HEK293 (cell line): ENCODE measurements at regions not wholly inside any gene's neighbourhood (a gene's known extent, or its start where the extent isn't known, plus 50 kb on each side); places are given as distances from the start of the nearest gene placed in this dataset.

Source experiments
- CTCF ChIA-PET: fragments of 350-600 bp; formaldehyde crosslinking; extraction: SDS; loops from one replicate; lab custom pipeline; 2021; ENCODE audit warnings: antibody characterized with exemption; lab: Yijun Ruan, JAX
- POLR2A ChIA-PET: fragments of 300-600 bp; formaldehyde crosslinking; extraction: SDS; loops from one replicate; lab custom pipeline; 2020; ENCODE audit warnings: antibody characterized with exemption, inconsistent platforms; lab: Yijun Ruan, JAX
- H3K27ac ChIP-seq: fragments of 200-500 bp; sonication (Bioruptor generic); 2 replicates; pipeline ENCODE4 v1.5.1; 2014; ENCODE audit warnings: low read depth, low read length, control low read depth, inconsistent platforms; ENCODE audit errors: extremely low read depth
- H3K36me3 ChIP-seq, 2 experiments: fragments of 200-500 bp in 1 of 2; sonication (Bioruptor generic) in 1 of 2; 1 replicate in 1 of 2; 2 replicates in 1 of 2; pipeline ENCODE4 v1.5.1; 2014 to 2017; ENCODE audit warnings: inconsistent platforms in 2 of 2, low read length in 2 of 2; ENCODE audit not compliant: control insufficient read depth in 2 of 2, insufficient read depth in 1 of 2
- H3K4me1 ChIP-seq: fragments of 200-500 bp; sonication (Bioruptor generic); 2 replicates; pipeline ENCODE4 v1.5.1; 2014; ENCODE audit warnings: mild to moderate bottlenecking, low read length, inconsistent platforms; ENCODE audit not compliant: control insufficient read depth, insufficient read depth
- H3K4me3 ChIP-seq: 2 replicates; pipeline ENCODE4 v1.5.1; 2011; ENCODE audit warnings: low read depth, mild to moderate bottlenecking, control low read depth, low read length, moderate library complexity
- H3K9me3 ChIP-seq: fragments of 200-500 bp; sonication (Bioruptor generic); 2 replicates; pipeline ENCODE4 v1.5.1; 2014; ENCODE audit warnings: low read depth, low read length, inconsistent platforms; ENCODE audit not compliant: control insufficient read depth, insufficient read depth
- BCL11A ChIP-seq: fragments of 450-650 bp; formaldehyde crosslinking; IDR thresholded peaks from 2 replicates; pipeline ENCODE4 v1.5.1; 2016; ENCODE audit warnings: low read depth, missing biosample characterization, missing genetic modification characterization
- EGR2 ChIP-seq: fragments of 450-650 bp; formaldehyde crosslinking; IDR thresholded peaks from 2 replicates; pipeline ENCODE4 v1.5.1; 2016; ENCODE audit warnings: low read depth, missing biosample characterization, missing genetic modification characterization
- FEZF1 ChIP-seq: fragments of 450-650 bp; formaldehyde crosslinking; IDR thresholded peaks from 2 replicates; pipeline ENCODE4 v1.5.1; 2016; ENCODE audit warnings: missing biosample characterization, missing genetic modification characterization
- REPIN1 ChIP-seq: fragments of 450-650 bp; formaldehyde crosslinking; IDR thresholded peaks from 2 replicates; pipeline ENCODE4 v1.5.1; 2017; ENCODE audit warnings: missing biosample characterization, missing genetic modification characterization, low read depth
- SALL2 ChIP-seq: fragments of 450-650 bp; formaldehyde crosslinking; IDR thresholded peaks from 2 replicates; pipeline ENCODE4 v1.5.0; 2017; ENCODE audit warnings: missing biosample characterization, mild to moderate bottlenecking, missing genetic modification characterization, borderline replicate concordance
- SP3 ChIP-seq: fragments of 450-650 bp; formaldehyde crosslinking; IDR thresholded peaks from 2 replicates; pipeline ENCODE4 v1.5.1; 2016; ENCODE audit warnings: missing biosample characterization, missing genetic modification characterization
- WT1 ChIP-seq: fragments of 450-650 bp; formaldehyde crosslinking; IDR thresholded peaks from 2 replicates; pipeline ENCODE4 v1.5.1; 2016; ENCODE audit warnings: missing biosample characterization, missing genetic modification characterization
- YY2 ChIP-seq: fragments of 450-650 bp; formaldehyde crosslinking; IDR thresholded peaks from 2 replicates; pipeline ENCODE4 v1.5.1; 2016; ENCODE audit warnings: missing biosample characterization, missing genetic modification characterization
- ZEB2 ChIP-seq: fragments of 450-650 bp; formaldehyde crosslinking; IDR thresholded peaks from 2 replicates; pipeline ENCODE4 v1.5.1; 2016; ENCODE audit warnings: missing biosample characterization, missing genetic modification characterization
- ZFP37 ChIP-seq: fragments of 450-650 bp; formaldehyde crosslinking; IDR thresholded peaks from 2 replicates; pipeline ENCODE4 v1.5.1; 2016; ENCODE audit warnings: missing biosample characterization, missing genetic modification characterization
- ZNF10 ChIP-seq: fragments of 450-650 bp; formaldehyde crosslinking; IDR thresholded peaks from 2 replicates; pipeline ENCODE4 v1.5.1; 2017; ENCODE audit warnings: missing biosample characterization, missing genetic modification characterization
- ZNF157 ChIP-seq: fragments of 450-650 bp; formaldehyde crosslinking; IDR thresholded peaks from 2 replicates; pipeline ENCODE4 v1.5.1; 2016; ENCODE audit warnings: missing biosample characterization, missing genetic modification characterization
- ZNF169 ChIP-seq: fragments of 450-650 bp; formaldehyde crosslinking; IDR thresholded peaks from 2 replicates; pipeline ENCODE4 v1.5.1; 2016; ENCODE audit warnings: missing biosample characterization, missing genetic modification characterization
- ZNF174 ChIP-seq: fragments of 450-650 bp; formaldehyde crosslinking; IDR thresholded peaks from 2 replicates; pipeline ENCODE4 v1.5.0; 2017; ENCODE audit warnings: missing biosample characterization, mild to moderate bottlenecking, missing genetic modification characterization
- ZNF23 ChIP-seq: fragments of 450-650 bp; formaldehyde crosslinking; IDR thresholded peaks from 2 replicates; pipeline ENCODE4 v1.5.1; 2016; ENCODE audit warnings: missing biosample characterization, missing genetic modification characterization, borderline replicate concordance
- ZNF423 ChIP-seq: fragments of 450-650 bp; formaldehyde crosslinking; IDR thresholded peaks from 2 replicates; pipeline ENCODE4 v1.5.1; 2016; ENCODE audit warnings: missing biosample characterization, missing genetic modification characterization
- TF ChIP-seq, protein P1 (sequence below): fragments of 450-650 bp; formaldehyde crosslinking; IDR thresholded peaks from 2 replicates; pipeline ENCODE4 v1.5.1; 2016; ENCODE audit warnings: missing biosample characterization, missing genetic modification characterization
- TF ChIP-seq, protein P2 (sequence below): fragments of 450-650 bp; formaldehyde crosslinking; IDR thresholded peaks from 2 replicates; pipeline ENCODE4 v1.5.1; 2016; ENCODE audit warnings: missing biosample characterization, missing genetic modification characterization

DNA sequence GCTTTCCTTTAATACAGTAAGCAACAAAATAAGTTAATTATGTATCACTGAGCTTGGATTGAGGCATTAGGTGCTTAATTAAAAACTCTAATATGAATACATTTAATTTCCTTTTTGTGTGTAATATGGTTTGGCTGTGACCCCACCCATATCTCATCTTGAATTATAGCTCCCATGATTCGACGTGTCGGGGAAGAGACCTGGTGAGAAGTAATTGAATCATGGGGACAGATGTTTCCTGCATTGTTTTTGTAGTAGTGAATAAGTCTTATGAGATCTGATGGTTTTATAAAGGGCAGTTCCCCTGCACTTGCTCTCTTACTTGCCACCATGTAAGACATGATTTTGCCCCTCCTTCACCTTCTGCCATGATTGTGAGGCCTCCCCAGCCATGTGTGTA is 325.4 kb upstream of the CDH7 start:
- TF ChIP-seq ZNF23 (no peak), BCL11A (tag by site-specific recombination) (no peak), SP3 (no peak), ZNF169 (no peak), YY2 (tag by site-specific recombination) (no peak), ZNF10 (no peak), ZEB2 (no peak)
- TF ChIP-seq, protein P1, sequence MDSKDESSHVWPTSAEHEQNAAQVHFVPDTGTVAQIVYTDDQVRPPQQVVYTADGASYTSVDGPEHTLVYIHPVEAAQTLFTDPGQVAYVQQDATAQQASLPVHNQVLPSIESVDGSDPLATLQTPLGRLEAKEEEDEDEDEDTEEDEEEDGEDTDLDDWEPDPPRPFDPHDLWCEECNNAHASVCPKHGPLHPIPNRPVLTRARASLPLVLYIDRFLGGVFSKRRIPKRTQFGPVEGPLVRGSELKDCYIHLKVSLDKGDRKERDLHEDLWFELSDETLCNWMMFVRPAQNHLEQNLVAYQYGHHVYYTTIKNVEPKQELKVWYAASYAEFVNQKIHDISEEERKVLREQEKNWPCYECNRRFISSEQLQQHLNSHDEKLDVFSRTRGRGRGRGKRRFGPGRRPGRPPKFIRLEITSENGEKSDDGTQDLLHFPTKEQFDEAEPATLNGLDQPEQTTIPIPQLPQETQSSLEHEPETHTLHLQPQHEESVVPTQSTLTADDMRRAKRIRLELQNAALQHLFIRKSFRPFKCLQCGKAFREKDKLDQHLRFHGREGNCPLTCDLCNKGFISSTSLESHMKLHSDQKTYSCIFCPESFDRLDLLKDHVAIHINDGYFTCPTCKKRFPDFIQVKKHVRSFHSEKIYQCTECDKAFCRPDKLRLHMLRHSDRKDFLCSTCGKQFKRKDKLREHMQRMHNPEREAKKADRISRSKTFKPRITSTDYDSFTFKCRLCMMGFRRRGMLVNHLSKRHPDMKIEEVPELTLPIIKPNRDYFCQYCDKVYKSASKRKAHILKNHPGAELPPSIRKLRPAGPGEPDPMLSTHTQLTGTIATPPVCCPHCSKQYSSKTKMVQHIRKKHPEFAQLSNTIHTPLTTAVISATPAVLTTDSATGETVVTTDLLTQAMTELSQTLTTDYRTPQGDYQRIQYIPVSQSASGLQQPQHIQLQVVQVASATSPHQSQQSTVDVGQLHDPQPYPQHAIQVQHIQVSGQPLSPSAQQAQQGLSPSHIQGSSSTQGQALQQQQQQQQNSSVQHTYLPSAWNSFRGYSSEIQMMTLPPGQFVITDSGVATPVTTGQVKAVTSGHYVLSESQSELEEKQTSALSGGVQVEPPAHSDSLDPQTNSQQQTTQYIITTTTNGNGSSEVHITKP (tag by site-specific recombination) = no peak
- no peaks in the 10 kb centered on the region for H3K36me3 ChIP-seq
- CTCF ChIA-PET = no interaction called here
- H3K4me3 ChIP-seq = no peak overlapping the region
- no peaks in the 10 kb centered on the region for H3K9me3 ChIP-seq
- POLR2A ChIA-PET = no interaction called here
- H3K27ac ChIP-seq = no peak overlapping the region
- H3K4me1 ChIP-seq = no peaks in the 10 kb centered on the region

DNA sequence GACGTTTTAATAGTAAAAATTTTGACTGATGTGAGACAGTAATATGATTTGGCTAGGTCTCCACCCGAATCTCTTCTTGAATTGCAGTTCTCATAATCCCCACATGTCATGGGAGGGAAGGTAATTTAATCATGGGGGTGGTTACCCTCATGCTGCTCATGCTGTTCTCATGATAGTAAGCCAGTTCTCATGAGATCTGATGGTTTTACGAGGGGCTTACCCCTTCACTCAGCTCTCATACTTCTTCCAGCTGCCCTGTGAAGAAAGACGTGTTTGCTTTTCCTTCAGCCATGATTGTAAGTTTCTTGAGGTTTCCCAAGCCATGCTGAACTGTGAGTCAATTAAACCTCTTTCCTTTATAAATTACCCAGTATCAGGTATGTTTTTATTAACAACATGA is 327.0 kb upstream of the CDH7 start:
- CTCF ChIA-PET = interaction anchor here (0.6 kb wide), 1 partner anchor 293 kb away, joined by 3 read pairs; no protein-coding TSS in a partner anchor
- no peak overlapping the region for H3K4me3 ChIP-seq
- TF ChIP-seq SALL2 (no peak), WT1 (no peak), ZNF423 (no peak), ZNF157 (tag by site-specific recombination) (no peak)
- TF ChIP-seq, protein P2, sequence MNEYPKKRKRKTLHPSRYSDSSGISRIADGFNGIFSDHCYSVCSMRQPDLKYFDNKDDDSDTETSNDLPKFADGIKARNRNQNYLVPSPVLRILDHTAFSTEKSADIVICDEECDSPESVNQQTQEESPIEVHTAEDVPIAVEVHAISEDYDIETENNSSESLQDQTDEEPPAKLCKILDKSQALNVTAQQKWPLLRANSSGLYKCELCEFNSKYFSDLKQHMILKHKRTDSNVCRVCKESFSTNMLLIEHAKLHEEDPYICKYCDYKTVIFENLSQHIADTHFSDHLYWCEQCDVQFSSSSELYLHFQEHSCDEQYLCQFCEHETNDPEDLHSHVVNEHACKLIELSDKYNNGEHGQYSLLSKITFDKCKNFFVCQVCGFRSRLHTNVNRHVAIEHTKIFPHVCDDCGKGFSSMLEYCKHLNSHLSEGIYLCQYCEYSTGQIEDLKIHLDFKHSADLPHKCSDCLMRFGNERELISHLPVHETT = no peak
- H3K9me3 ChIP-seq = no peaks in the 10 kb centered on the region
- no peaks in the 10 kb centered on the region for H3K4me1 ChIP-seq
- POLR2A ChIA-PET = no interaction called here
- H3K36me3 ChIP-seq = no peaks in the 10 kb centered on the region
- H3K27ac ChIP-seq = no peak overlapping the region

DNA sequence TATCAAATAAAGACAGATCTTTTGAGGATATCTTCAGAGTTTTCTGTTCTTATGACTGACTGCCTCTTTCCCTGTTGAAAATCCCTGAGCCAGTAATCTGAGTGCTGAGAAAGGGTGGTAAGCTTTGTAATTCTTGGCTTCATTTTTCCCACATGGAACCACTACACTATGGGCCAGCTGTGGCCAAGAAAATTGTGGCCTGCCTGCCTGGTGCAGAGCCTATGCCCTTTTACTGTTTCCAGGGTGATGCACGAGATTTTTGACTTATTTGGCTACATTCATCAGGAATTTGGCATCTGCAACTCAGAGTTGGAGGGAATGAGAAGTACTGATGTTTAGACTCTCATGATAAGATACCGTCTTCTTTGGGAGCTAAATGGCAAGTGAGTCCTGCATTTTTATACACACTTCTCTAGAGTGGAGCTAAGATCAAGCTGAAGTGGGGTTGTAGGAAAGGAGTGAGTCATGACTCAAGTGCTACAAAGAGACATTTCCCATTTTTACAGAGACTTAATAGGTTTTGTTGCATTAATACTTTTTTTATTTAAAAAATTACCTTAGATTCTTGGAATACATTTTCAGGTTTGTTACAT is 328.2 kb upstream of the CDH7 start:
- TF ChIP-seq REPIN1 (tag by site-specific recombination) = no peak
- TF ChIP-seq ZNF174 (tag by site-specific recombination) = no peak
- no peak for TF ChIP-seq ZFP37 (tag by site-specific recombination)

DNA sequence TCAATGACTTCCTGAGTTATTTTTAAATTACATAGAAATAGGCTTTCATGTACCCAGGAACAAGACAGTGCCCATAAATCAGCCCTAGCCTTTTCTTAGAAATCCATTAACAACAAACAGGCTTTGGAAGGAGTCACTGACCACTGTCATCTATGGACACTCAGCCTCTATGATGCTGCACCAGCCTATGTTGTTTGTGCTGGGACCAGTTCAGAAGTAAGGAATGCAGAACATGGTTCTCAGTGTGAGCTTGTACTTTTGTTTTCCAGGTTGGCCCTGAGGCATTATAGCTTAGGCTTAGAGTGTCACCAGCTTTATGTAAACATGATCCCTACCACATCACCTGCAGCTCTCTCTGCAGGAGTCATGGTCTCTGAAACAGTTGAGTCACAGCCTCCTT is 335.7 kb upstream of the CDH7 start:
- H3K36me3 ChIP-seq = no peaks in the 10 kb centered on the region
- no peak for TF ChIP-seq FEZF1 (tag by site-specific recombination)
- no peak for TF ChIP-seq EGR2 (tag by site-specific recombination)
- TF ChIP-seq, all 188 proteins: peak for 0
- Histone ChIP-seq H3K9me3 (no peaks in the 10 kb centered on the region), H3K27ac (no peak overlapping the region), H3K4me3 (no peak overlapping the region), H3K4me1 (no peaks in the 10 kb centered on the region)
- ChIA-PET POLR2A (no interaction called here), CTCF (no interaction called here)

More for the DNA sequence above, 328.2 kb upstream of the CDH7 start:
- H3K27ac ChIP-seq = no peak overlapping the region
- no peaks in the 10 kb centered on the region for H3K9me3 ChIP-seq
- H3K4me1 ChIP-seq = no peaks in the 10 kb centered on the region
- ChIA-PET CTCF (no interaction called here), POLR2A (no interaction called here)
- no peak overlapping the region for H3K4me3 ChIP-seq
- H3K36me3 ChIP-seq = no peaks in the 10 kb centered on the region
